ENCODE measurements at regions not wholly inside any gene's neighbourhood (a gene's known extent, or its start where the extent isn't known, plus 50 kb on each side); places are given as distances from the start of the nearest gene placed in this dataset.
"Not testable (repeated sequence)": the region's sequence is repeated elsewhere in the genome, so short reads cannot be mapped to it uniquely, and the experiment has no call there.

DNA sequence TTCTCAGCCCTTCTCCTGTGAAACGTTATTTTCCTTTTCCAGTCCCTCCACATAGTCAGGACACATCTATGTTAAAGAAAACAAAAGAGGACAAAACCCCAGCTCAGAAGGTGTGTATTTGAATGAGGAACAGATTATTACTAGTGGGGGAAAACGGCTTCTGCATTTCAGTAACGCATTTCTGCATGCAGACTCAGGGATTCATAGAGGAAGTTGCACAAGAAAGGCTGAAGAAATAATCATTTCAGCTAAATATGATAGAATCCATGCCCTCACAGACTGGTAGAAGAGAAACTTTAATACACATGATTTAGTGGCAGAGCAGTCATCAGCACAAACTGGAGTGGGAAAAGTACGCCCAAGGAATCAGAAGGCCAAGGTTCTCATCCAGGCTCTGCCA is 270.8 kb upstream of the FGF13 start:
- POLR2A ChIA-PET = no interaction called here
- H3K4me2 ChIP-seq (replicated peaks; ENCODE audit: low read depth, low read length, poor library complexity, severe bottlenecking) = no peak overlapping the region
- H3K79me2 ChIP-seq (ENCODE audit: control insufficient read depth, insufficient read depth, low read length) = no peaks in the 10 kb centered on the region
- intact Hi-C loops (cut with micrococcal nuclease) = no loop called here
- H2AFZ ChIP-seq (ENCODE audit: insufficient read depth, low read depth, low read length, poor library complexity, severe bottlenecking) = no peak overlapping the region
- no peaks in the 10 kb centered on the region for H3K9me3 ChIP-seq (ENCODE audit: control extremely low read depth in 1 of 3, control insufficient read depth in 2 of 3, insufficient read depth in 1 of 3, low read length in 2 of 3)
- no peaks in the 10 kb centered on the region for H4K20me1 ChIP-seq (ENCODE audit: control insufficient read depth, insufficient read depth, low read length, poor library complexity, severe bottlenecking)
- Mint-ChIP-seq H3K9me3 (ENCODE audit: insufficient read depth) (no peaks in the 10 kb centered on the region), H3K4me3 (no peak overlapping the region), H3K27ac (no peak overlapping the region), H3K4me1 (no peaks in the 10 kb centered on the region), H3K27me3 (no peaks in the 10 kb centered on the region)
- no peak overlapping the region for H3K9ac ChIP-seq (ENCODE audit: low read length)
- H3K4me1 ChIP-seq (ENCODE audit: control insufficient read depth in 2 of 2, insufficient read depth in 2 of 2, low read length in 2 of 2) = no peaks in the 10 kb centered on the region
- TF ChIP-seq EZH2 (IDR thresholded peaks at IDR 0.05; ENCODE audit: borderline replicate concordance, insufficient read depth, low read depth, low read length, poor library complexity, severe bottlenecking) = no peak
- TF ChIP-seq, protein P1, sequence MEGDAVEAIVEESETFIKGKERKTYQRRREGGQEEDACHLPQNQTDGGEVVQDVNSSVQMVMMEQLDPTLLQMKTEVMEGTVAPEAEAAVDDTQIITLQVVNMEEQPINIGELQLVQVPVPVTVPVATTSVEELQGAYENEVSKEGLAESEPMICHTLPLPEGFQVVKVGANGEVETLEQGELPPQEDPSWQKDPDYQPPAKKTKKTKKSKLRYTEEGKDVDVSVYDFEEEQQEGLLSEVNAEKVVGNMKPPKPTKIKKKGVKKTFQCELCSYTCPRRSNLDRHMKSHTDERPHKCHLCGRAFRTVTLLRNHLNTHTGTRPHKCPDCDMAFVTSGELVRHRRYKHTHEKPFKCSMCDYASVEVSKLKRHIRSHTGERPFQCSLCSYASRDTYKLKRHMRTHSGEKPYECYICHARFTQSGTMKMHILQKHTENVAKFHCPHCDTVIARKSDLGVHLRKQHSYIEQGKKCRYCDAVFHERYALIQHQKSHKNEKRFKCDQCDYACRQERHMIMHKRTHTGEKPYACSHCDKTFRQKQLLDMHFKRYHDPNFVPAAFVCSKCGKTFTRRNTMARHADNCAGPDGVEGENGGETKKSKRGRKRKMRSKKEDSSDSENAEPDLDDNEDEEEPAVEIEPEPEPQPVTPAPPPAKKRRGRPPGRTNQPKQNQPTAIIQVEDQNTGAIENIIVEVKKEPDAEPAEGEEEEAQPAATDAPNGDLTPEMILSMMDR (IDR thresholded peaks at IDR 0.05) = no peak
- no peak overlapping the region for H3K4me3 ChIP-seq (ENCODE audit: control extremely low read depth in 1 of 5, extremely low read depth in 1 of 5, insufficient read depth in 1 of 5, low read depth in 2 of 5, low read length in 4 of 5)
- CTCF ChIA-PET = no interaction called here
- no peaks in the 10 kb centered on the region for H3K27me3 ChIP-seq (replicated peaks in 1 of 4; ENCODE audit: control extremely low read depth in 1 of 4, control insufficient read depth in 3 of 4, insufficient read depth in 4 of 4, low read length in 3 of 4)
- H3K36me3 ChIP-seq (replicated peaks in 1 of 2; ENCODE audit: control extremely low read depth in 1 of 2, control insufficient read depth in 1 of 2, extremely low read depth in 1 of 2, insufficient read depth in 2 of 2, low read length in 1 of 2) = no peaks in the 10 kb centered on the region
- WGBS (ENCODE audit: insufficient coverage) = no CpG with 5 or more reads among the region's 4 CpGs
- ATAC-seq (ENCODE audit: low read depth) = no peak
- no peak overlapping the region for H3K27ac ChIP-seq (ENCODE audit: low read length in 2 of 2)
- DNase-seq = no peak

DNA sequence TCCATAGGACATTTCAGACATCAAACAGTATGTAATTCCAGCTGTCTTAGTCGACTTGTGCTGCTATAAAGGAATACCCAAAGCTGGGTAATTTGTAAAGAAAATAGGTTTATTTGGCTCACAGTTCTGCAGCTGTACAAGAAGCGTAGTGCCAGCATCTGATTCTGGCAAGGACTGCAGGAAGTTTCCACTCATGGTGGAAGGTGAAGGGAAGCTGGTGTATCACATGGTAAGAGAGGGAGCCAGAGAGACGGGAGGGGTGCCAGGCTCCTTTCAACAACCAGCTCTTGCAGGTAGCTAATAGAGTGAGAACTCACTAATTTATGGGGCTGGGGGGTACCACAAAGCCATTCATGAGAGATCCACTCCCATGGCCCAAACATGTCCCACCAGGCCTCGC is 253.0 kb upstream of the FGF13 start:
- intact Hi-C loops (cut with micrococcal nuclease) = no loop called here
- H4K20me1 ChIP-seq (ENCODE audit: control insufficient read depth, insufficient read depth, low read length, poor library complexity, severe bottlenecking) = no peaks in the 10 kb centered on the region
- ChIA-PET CTCF (no interaction called here), POLR2A (no interaction called here)
- no peak overlapping the region for H3K9ac ChIP-seq (ENCODE audit: low read length)
- no peak overlapping the region for H3K4me3 Mint-ChIP-seq
- DNase-seq = no peak
- H3K27me3 Mint-ChIP-seq = no peaks in the 10 kb centered on the region
- no peaks in the 10 kb centered on the region for H3K36me3 ChIP-seq (replicated peaks in 1 of 2; ENCODE audit: control extremely low read depth in 1 of 2, control insufficient read depth in 1 of 2, extremely low read depth in 1 of 2, insufficient read depth in 2 of 2, low read length in 1 of 2)
- ATAC-seq (ENCODE audit: low read depth) = no peak
- H3K27ac Mint-ChIP-seq = no peak overlapping the region
- no peak overlapping the region for H3K4me3 ChIP-seq (ENCODE audit: control extremely low read depth in 1 of 5, extremely low read depth in 1 of 5, insufficient read depth in 1 of 5, low read depth in 2 of 5, low read length in 4 of 5)
- no peak overlapping the region for H2AFZ ChIP-seq (ENCODE audit: insufficient read depth, low read depth, low read length, poor library complexity, severe bottlenecking)
- H3K27me3 ChIP-seq (replicated peaks in 1 of 4; ENCODE audit: control extremely low read depth in 1 of 4, control insufficient read depth in 3 of 4, insufficient read depth in 4 of 4, low read length in 3 of 4) = no peaks in the 10 kb centered on the region
- H3K27ac ChIP-seq (ENCODE audit: low read length in 2 of 2) = no peak overlapping the region
- TF ChIP-seq EZH2 (IDR thresholded peaks at IDR 0.05; ENCODE audit: borderline replicate concordance, insufficient read depth, low read depth, low read length, poor library complexity, severe bottlenecking) = no peak
- TF ChIP-seq, protein P1 (IDR thresholded peaks at IDR 0.05) = no peak
- no peaks in the 10 kb centered on the region for H3K4me1 ChIP-seq (ENCODE audit: control insufficient read depth in 2 of 2, insufficient read depth in 2 of 2, low read length in 2 of 2)
- H3K4me1 Mint-ChIP-seq = no peaks in the 10 kb centered on the region
- H3K9me3 ChIP-seq (ENCODE audit: control extremely low read depth in 1 of 3, control insufficient read depth in 2 of 3, insufficient read depth in 1 of 3, low read length in 2 of 3) = no peaks in the 10 kb centered on the region
- H3K79me2 ChIP-seq (ENCODE audit: control insufficient read depth, insufficient read depth, low read length) = no peaks in the 10 kb centered on the region
- WGBS (ENCODE audit: insufficient coverage) = no CpG with 5 or more reads among the region's 4 CpGs
- H3K9me3 Mint-ChIP-seq (ENCODE audit: insufficient read depth) = no peaks in the 10 kb centered on the region
- H3K4me2 ChIP-seq (replicated peaks; ENCODE audit: low read depth, low read length, poor library complexity, severe bottlenecking) = no peak overlapping the region

DNA sequence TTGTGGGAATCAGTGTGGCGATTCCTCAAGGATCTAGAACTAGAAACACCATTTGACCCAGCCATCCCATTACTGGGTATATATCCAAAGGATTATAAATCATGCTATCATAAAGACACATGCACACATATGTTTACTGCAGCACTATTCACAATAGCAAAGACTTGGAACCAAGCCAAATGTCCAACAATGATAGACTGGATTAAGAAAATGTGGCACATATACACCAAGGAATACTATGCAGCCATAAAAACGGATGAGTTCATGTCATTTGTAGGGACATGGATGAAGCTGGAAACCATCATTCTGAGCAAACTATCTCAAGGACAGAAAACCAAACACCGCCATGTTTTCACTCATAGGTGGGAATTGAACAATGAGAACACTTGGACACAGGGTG is 250.9 kb upstream of the FGF13 start:
- H4K20me1 ChIP-seq (ENCODE audit: control insufficient read depth, insufficient read depth, low read length, poor library complexity, severe bottlenecking); H3K4me2 ChIP-seq (replicated peaks; ENCODE audit: low read depth, low read length, poor library complexity, severe bottlenecking); H3K9me3 Mint-ChIP-seq (ENCODE audit: insufficient read depth); H3K27me3 Mint-ChIP-seq; POLR2A ChIA-PET; CTCF ChIA-PET; H2AFZ ChIP-seq (ENCODE audit: insufficient read depth, low read depth, low read length, poor library complexity, severe bottlenecking); H3K4me3 ChIP-seq (ENCODE audit: control extremely low read depth in 1 of 5, extremely low read depth in 1 of 5, insufficient read depth in 1 of 5, low read depth in 2 of 5, low read length in 4 of 5); H3K27ac ChIP-seq (ENCODE audit: low read length in 2 of 2); H3K79me2 ChIP-seq (ENCODE audit: control insufficient read depth, insufficient read depth, low read length); H3K9ac ChIP-seq (ENCODE audit: low read length); H3K4me3 Mint-ChIP-seq; H3K36me3 ChIP-seq (replicated peaks in 1 of 2; ENCODE audit: control extremely low read depth in 1 of 2, control insufficient read depth in 1 of 2, extremely low read depth in 1 of 2, insufficient read depth in 2 of 2, low read length in 1 of 2); H3K4me1 ChIP-seq (ENCODE audit: control insufficient read depth in 2 of 2, insufficient read depth in 2 of 2, low read length in 2 of 2); intact Hi-C loops (cut with micrococcal nuclease); H3K27me3 ChIP-seq (replicated peaks in 1 of 4; ENCODE audit: control extremely low read depth in 1 of 4, control insufficient read depth in 3 of 4, insufficient read depth in 4 of 4, low read length in 3 of 4); H3K27ac Mint-ChIP-seq; H3K9me3 ChIP-seq (ENCODE audit: control extremely low read depth in 1 of 3, control insufficient read depth in 2 of 3, insufficient read depth in 1 of 3, low read length in 2 of 3); DNase-seq; H3K4me1 Mint-ChIP-seq; ATAC-seq (ENCODE audit: low read depth): not testable (repeated sequence)
- WGBS (ENCODE audit: insufficient coverage) = no CpG with 5 or more reads among the region's 3 CpGs
